ENCODE measurements at regions not wholly inside any gene's neighbourhood (a gene's known extent, or its start where the extent isn't known, plus 50 kb on each side); places are given as distances from the start of the nearest gene placed in this dataset.

GRCh38 chr4:131296192-131296591 is 1852.9 kb upstream of the PCDH10 start:
- Histone ChIP-seq H2AFZ (ENCODE audit: low read length) (no peak overlapping the region), H3K4me1 (ENCODE audit: insufficient read depth, low read length) (no peaks in the 10 kb centered on the region), H3K4me3 (ENCODE audit: insufficient read depth, low read length) (no peak overlapping the region), H3K27me3 (ENCODE audit: insufficient read depth, low read length) (no peaks in the 10 kb centered on the region), H3K9me3 (ENCODE audit: low read depth, low read length) (no peaks in the 10 kb centered on the region), H3K36me3 (ENCODE audit: insufficient read depth, low read length) (no peaks in the 10 kb centered on the region), H4K20me1 (ENCODE audit: insufficient read depth, low read length) (no peaks in the 10 kb centered on the region), H3K27ac (ENCODE audit: low read depth, low read length) (no peak overlapping the region), H3K79me2 (ENCODE audit: insufficient read depth, low read length) (no peaks in the 10 kb centered on the region), H3K4me2 (ENCODE audit: insufficient read depth, low read length) (no peak overlapping the region)
- no peak for TF ChIP-seq CTCF (IDR thresholded peaks at IDR 0.05; ENCODE audit: extremely low read depth, low read depth, low read length)
- DNase-seq (ENCODE audit: insufficient read length, low spot score, missing footprints), result no peak

GRCh38 chr4:131302108-131302507 is 1847.0 kb upstream of the PCDH10 start:
- Histone ChIP-seq H3K27ac (ENCODE audit: low read depth, low read length) (no peak overlapping the region), H3K79me2 (ENCODE audit: insufficient read depth, low read length) (no peaks in the 10 kb centered on the region), H3K4me3 (ENCODE audit: insufficient read depth, low read length) (no peak overlapping the region), H3K27me3 (ENCODE audit: insufficient read depth, low read length) (no peaks in the 10 kb centered on the region), H3K36me3 (ENCODE audit: insufficient read depth, low read length) (no peaks in the 10 kb centered on the region), H4K20me1 (ENCODE audit: insufficient read depth, low read length) (no peaks in the 10 kb centered on the region), H3K9me3 (ENCODE audit: low read depth, low read length) (no peaks in the 10 kb centered on the region), H3K4me1 (ENCODE audit: insufficient read depth, low read length) (no peaks in the 10 kb centered on the region), H2AFZ (ENCODE audit: low read length) (no peak overlapping the region), H3K4me2 (ENCODE audit: insufficient read depth, low read length) (no peak overlapping the region)
- no peak for TF ChIP-seq CTCF (IDR thresholded peaks at IDR 0.05; ENCODE audit: extremely low read depth, low read depth, low read length)
- no peak for DNase-seq (ENCODE audit: insufficient read length, low spot score, missing footprints)

GRCh38 chr4:131304686-131305085 is 1844.4 kb upstream of the PCDH10 start:
- no peaks in the 10 kb centered on the region for H3K79me2 ChIP-seq (ENCODE audit: insufficient read depth, low read length)
- H2AFZ ChIP-seq (ENCODE audit: low read length), result no peak overlapping the region
- no peak for TF ChIP-seq CTCF (IDR thresholded peaks at IDR 0.05; ENCODE audit: extremely low read depth, low read depth, low read length)
- DNase-seq (ENCODE audit: insufficient read length, low spot score, missing footprints), result no peak
- H3K27me3 ChIP-seq (ENCODE audit: insufficient read depth, low read length), result no peaks in the 10 kb centered on the region
- no peak overlapping the region for H3K4me3 ChIP-seq (ENCODE audit: insufficient read depth, low read length)
- no peaks in the 10 kb centered on the region for H3K4me1 ChIP-seq (ENCODE audit: insufficient read depth, low read length)
- H3K9me3 ChIP-seq (ENCODE audit: low read depth, low read length), result no peaks in the 10 kb centered on the region
- no peak overlapping the region for H3K27ac ChIP-seq (ENCODE audit: low read depth, low read length)
- no peaks in the 10 kb centered on the region for H3K36me3 ChIP-seq (ENCODE audit: insufficient read depth, low read length)
- H3K4me2 ChIP-seq (ENCODE audit: insufficient read depth, low read length), result no peak overlapping the region
- no peaks in the 10 kb centered on the region for H4K20me1 ChIP-seq (ENCODE audit: insufficient read depth, low read length)

GRCh38 chr4:131309628-131310027 is 1839.5 kb upstream of the PCDH10 start:
- Histone ChIP-seq H3K27ac (ENCODE audit: low read depth, low read length) (no peak overlapping the region), H3K9me3 (ENCODE audit: low read depth, low read length) (no peaks in the 10 kb centered on the region), H3K4me1 (ENCODE audit: insufficient read depth, low read length) (no peaks in the 10 kb centered on the region), H4K20me1 (ENCODE audit: insufficient read depth, low read length) (no peaks in the 10 kb centered on the region), H3K27me3 (ENCODE audit: insufficient read depth, low read length) (no peaks in the 10 kb centered on the region), H3K36me3 (ENCODE audit: insufficient read depth, low read length) (no peaks in the 10 kb centered on the region), H3K4me3 (ENCODE audit: insufficient read depth, low read length) (no peak overlapping the region), H2AFZ (ENCODE audit: low read length) (no peak overlapping the region), H3K79me2 (ENCODE audit: insufficient read depth, low read length) (no peaks in the 10 kb centered on the region), H3K4me2 (ENCODE audit: insufficient read depth, low read length) (no peak overlapping the region)
- peak; percentile 10 for DNase-seq (ENCODE audit: insufficient read length, low spot score, missing footprints)
- no peak for TF ChIP-seq CTCF (IDR thresholded peaks at IDR 0.05; ENCODE audit: extremely low read depth, low read depth, low read length)
